Activated T-cell treated with anti-CD3 and anti-CD28 coated beads, Interleukin-2, amount 50 U/mL, for 72 hours (primary cell): ENCODE measurements at regions not wholly inside any gene's neighbourhood (a gene's known extent, or its start where the extent isn't known, plus 50 kb on each side); places are given as distances from the start of the nearest gene placed in this dataset.

Source experiments
- ATAC-seq, 2 donors: fragments of 150-1000 bp; cut with Tn5 transposase; replicated peaks in 1 of 2; 2 replicates each; pipeline ENCODE4 v1.10.0; 2021; ENCODE audit warnings: moderate library complexity in 2 of 2, mild to moderate bottlenecking in 1 of 2
- DNase-seq, 2 donors: peaks; one replicate each; pipeline ENCODE4 v3.0.0; 2021 to 2022; ENCODE audit warnings: mixed read lengths in 1 of 2
- H3K27ac Mint-ChIP-seq: one replicate; pipeline ENCODE4 v1.8.0; 2022; ENCODE audit warnings: mild to moderate bottlenecking, moderate library complexity, mixed read lengths
- H3K27me3 Mint-ChIP-seq: one replicate; pipeline ENCODE4 v1.8.0; 2022; ENCODE audit warnings: low read depth, mixed read lengths
- H3K36me3 Mint-ChIP-seq, 2 donors: one replicate each; pipeline ENCODE4 v1.8.0; 2022; ENCODE audit warnings: mixed read lengths in 2 of 2, mild to moderate bottlenecking in 1 of 2; ENCODE audit not compliant: insufficient read depth in 2 of 2
- H3K4me1 Mint-ChIP-seq: one replicate; pipeline ENCODE4 v1.8.0; 2022; ENCODE audit warnings: low read depth, mixed read lengths
- H3K4me3 Mint-ChIP-seq, 2 donors: one replicate each; pipeline ENCODE4 v1.8.0; 2022; ENCODE audit warnings: mild to moderate bottlenecking in 2 of 2, mixed read lengths in 2 of 2, moderate library complexity in 2 of 2
- H3K9me3 Mint-ChIP-seq, 2 donors: one replicate each; pipeline ENCODE4 v1.8.0; 2022; ENCODE audit warnings: mixed read lengths in 2 of 2

GRCh38 chr3:73295876-73296635, 234.6 kb downstream of the EBLN2 start:
- H3K27ac Mint-ChIP-seq = no peak overlapping the region
- no peaks in the 10 kb centered on the region for H3K4me1 Mint-ChIP-seq
- H3K27me3 Mint-ChIP-seq = no peaks in the 10 kb centered on the region
- no peak for ATAC-seq
- peaks cover 1 to 2% of the 10 kb centered on the region in 2 donors for H3K9me3 Mint-ChIP-seq
- no peak overlapping the region for H3K4me3 Mint-ChIP-seq
- no peaks in the 10 kb centered on the region for H3K36me3 Mint-ChIP-seq
- no peak for DNase-seq

- no peak overlapping the region for H3K4me3 Mint-ChIP-seq
- no peaks in the 10 kb centered on the region for H3K27me3 Mint-ChIP-seq
- no peaks in the 10 kb centered on the region for H3K36me3 Mint-ChIP-seq
- H3K27ac Mint-ChIP-seq = no peak overlapping the region
- no peak for ATAC-seq
- H3K4me1 Mint-ChIP-seq = no peaks in the 10 kb centered on the region
- H3K9me3 Mint-ChIP-seq = peaks cover 1 to 2% of the 10 kb centered on the region in 2 donors
- no peak for DNase-seq
Observed at GRCh38 chr3:73296859-73297258, 235.4 kb downstream of the EBLN2 start.

- Mint-ChIP-seq H3K4me1 (no peaks in the 10 kb centered on the region), H3K4me3 (no peak overlapping the region), H3K27ac (no peak overlapping the region), H3K9me3 (peaks cover 0 to 1% of the 10 kb centered on the region in 2 donors), H3K36me3 (no peaks in the 10 kb centered on the region), H3K27me3 (peaks cover 5% of the 10 kb centered on the region)
- ATAC-seq = no peak
- no peak for DNase-seq
Observed at GRCh38 chr3:73298243-73299183, 237.1 kb downstream of the EBLN2 start.

- Mint-ChIP-seq H3K4me3 (no peak overlapping the region), H3K27me3 (peaks cover 5% of the 10 kb centered on the region), H3K9me3 (peaks cover 0 to 1% of the 10 kb centered on the region in 2 donors), H3K36me3 (no peaks in the 10 kb centered on the region), H3K27ac (no peak overlapping the region), H3K4me1 (no peaks in the 10 kb centered on the region)
- DNase-seq = no peak
- no peak for ATAC-seq
Observed at GRCh38 chr3:73299184-73299691, 237.8 kb downstream of the EBLN2 start.

- Mint-ChIP-seq H3K9me3 (peaks cover 0 to 2% of the 10 kb centered on the region in 2 donors), H3K27me3 (peaks cover 10% of the 10 kb centered on the region), H3K4me3 (no peak overlapping the region), H3K36me3 (no peaks in the 10 kb centered on the region), H3K4me1 (no peaks in the 10 kb centered on the region), H3K27ac (no peak overlapping the region)
- DNase-seq = no peak
- no peak for ATAC-seq
Observed at GRCh38 chr3:73314151-73314951, 252.9 kb downstream of the EBLN2 start.

GRCh38 chr3:73315706-73316105, 254.2 kb downstream of the EBLN2 start:
- ATAC-seq (no peak), DNase-seq (no peak)
- peaks cover 10% of the 10 kb centered on the region for H3K27me3 Mint-ChIP-seq
- H3K9me3 Mint-ChIP-seq = peaks cover 0 to 2% of the 10 kb centered on the region in 2 donors
- H3K27ac Mint-ChIP-seq = no peak overlapping the region
- no peak overlapping the region for H3K4me3 Mint-ChIP-seq
- H3K4me1 Mint-ChIP-seq = no peaks in the 10 kb centered on the region
- H3K36me3 Mint-ChIP-seq = no peaks in the 10 kb centered on the region

- no peaks in the 10 kb centered on the region for H3K36me3 Mint-ChIP-seq
- no peak overlapping the region for H3K4me3 Mint-ChIP-seq
- H3K4me1 Mint-ChIP-seq = no peaks in the 10 kb centered on the region
- H3K27me3 Mint-ChIP-seq = peaks cover 8% of the 10 kb centered on the region
- DNase-seq (no peak), ATAC-seq (no peak)
- H3K9me3 Mint-ChIP-seq = peaks cover 2% of the 10 kb centered on the region in 2 donors
- H3K27ac Mint-ChIP-seq = no peak overlapping the region
Observed at GRCh38 chr3:73319179-73319769, 257.8 kb downstream of the EBLN2 start.

GRCh38 chr3:73321286-73321999, 260.0 kb downstream of the EBLN2 start:
- ATAC-seq (no peak), DNase-seq (no peak)
- Mint-ChIP-seq H3K4me1 (no peaks in the 10 kb centered on the region), H3K4me3 (no peak overlapping the region), H3K9me3 (peaks cover 2% of the 10 kb centered on the region in 2 donors), H3K27ac (no peak overlapping the region), H3K27me3 (no peaks in the 10 kb centered on the region), H3K36me3 (no peaks in the 10 kb centered on the region)

- Mint-ChIP-seq H3K9me3 (peaks cover 2% of the 10 kb centered on the region in 2 donors), H3K36me3 (no peaks in the 10 kb centered on the region), H3K27ac (no peak overlapping the region), H3K4me1 (no peaks in the 10 kb centered on the region), H3K27me3 (no peaks in the 10 kb centered on the region), H3K4me3 (no peak overlapping the region)
- no peak for ATAC-seq
- DNase-seq = no peak
Observed at GRCh38 chr3:73324203-73325155, 263.0 kb downstream of the EBLN2 start.

GRCh38 chr3:73326396-73326795, 264.9 kb downstream of the EBLN2 start:
- DNase-seq (no peak), ATAC-seq (no peak)
- Mint-ChIP-seq H3K27ac (no peak overlapping the region), H3K36me3 (no peaks in the 10 kb centered on the region), H3K9me3 (peaks cover 2% of the 10 kb centered on the region in 2 donors), H3K4me1 (no peaks in the 10 kb centered on the region), H3K27me3 (no peaks in the 10 kb centered on the region), H3K4me3 (no peak overlapping the region)

- Mint-ChIP-seq H3K4me3 (no peak overlapping the region), H3K27ac (no peak overlapping the region), H3K36me3 (no peaks in the 10 kb centered on the region)
Observed at GRCh38 chr3:73327052-73327451, 265.6 kb downstream of the EBLN2 start.

More at GRCh38 chr3:73327052-73327451, 265.6 kb downstream of the EBLN2 start:
- ATAC-seq (no peak), DNase-seq (no peak)
- peaks cover 2% of the 10 kb centered on the region in 2 donors for H3K9me3 Mint-ChIP-seq
- H3K27me3 Mint-ChIP-seq = no peaks in the 10 kb centered on the region
- no peaks in the 10 kb centered on the region for H3K4me1 Mint-ChIP-seq
